Brain microvascular endothelial cell (primary cell): ENCODE measurements at regions not wholly inside any gene's neighbourhood (a gene's known extent, or its start where the extent isn't known, plus 50 kb on each side); places are given as distances from the start of the nearest gene placed in this dataset.

Experiments
- DNase-seq: peaks from one replicate; pipeline ENCODE4 v3.0.0-alpha.2; 2020
- H3K27ac ChIP-seq: fragments of 250-450 bp; sonication (Bioruptor Pico); 2 replicates; pipeline ENCODE4 v1.5.1; 2020; ENCODE audit warnings: mild to moderate bottlenecking, moderate library complexity
- H3K27me3 ChIP-seq: fragments of 250-450 bp; sonication (Bioruptor Pico); replicated peaks from 2 replicates; pipeline ENCODE4 v1.5.1; 2020; ENCODE audit warnings: mild to moderate bottlenecking
- H3K36me3 ChIP-seq: fragments of 250-450 bp; sonication (Bioruptor Pico); replicated peaks from 2 replicates; pipeline ENCODE4 v1.5.1; 2020; ENCODE audit warnings: mild to moderate bottlenecking
- H3K4me3 ChIP-seq: 2 replicates; pipeline ENCODE4 v1.5.1; 2011; ENCODE audit warnings: low read depth, mild to moderate bottlenecking, control low read depth, low read length, moderate library complexity
- in situ Hi-C: cut with HindIII; loops from 2 replicates; pipeline ENCODE4 v1.10.0; 2017; ENCODE audit warnings: low sequenced_read_pairs, low pct_ligation_motif_present
- TF ChIP-seq, protein P1 (sequence below): IDR thresholded peaks from 2 replicates; pipeline ENCODE4 v1.5.1; 2011; ENCODE audit warnings: low read depth, mild to moderate bottlenecking, moderate library complexity, low read length, control low read depth, inconsistent platforms; ENCODE audit errors: missing control alignments

DNA sequence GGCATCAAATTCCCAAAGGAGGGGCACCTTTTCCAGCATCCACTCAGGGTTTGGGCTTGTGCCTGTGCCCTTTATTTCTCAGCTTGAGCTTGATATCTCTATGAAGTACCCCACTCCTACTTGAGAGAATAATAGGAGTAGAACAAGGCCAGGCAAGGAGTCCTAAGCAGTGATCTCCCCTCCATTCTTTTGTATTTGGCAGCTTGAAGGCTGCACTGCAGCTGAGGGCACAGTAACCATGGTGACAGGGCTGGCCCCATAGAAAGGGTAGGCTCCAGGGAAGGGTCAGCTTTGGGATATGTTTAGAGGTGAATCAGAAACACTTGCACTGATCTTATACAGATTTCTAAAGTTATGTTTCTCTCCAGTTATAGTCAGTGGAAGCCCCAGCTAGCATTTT is 145.4 kb upstream of the SLC24A5 start:
- Histone ChIP-seq H3K27ac (no peak overlapping the region), H3K27me3 (no peaks in the 10 kb centered on the region), H3K4me3 (no peak overlapping the region), H3K36me3 (no peaks in the 10 kb centered on the region)
- DNase-seq, result no peak
- in situ Hi-C loops, result loop anchor here (25.0 kb wide), 1 partner anchor 463 kb away; no protein-coding TSS in a partner anchor
- TF ChIP-seq, protein P1, sequence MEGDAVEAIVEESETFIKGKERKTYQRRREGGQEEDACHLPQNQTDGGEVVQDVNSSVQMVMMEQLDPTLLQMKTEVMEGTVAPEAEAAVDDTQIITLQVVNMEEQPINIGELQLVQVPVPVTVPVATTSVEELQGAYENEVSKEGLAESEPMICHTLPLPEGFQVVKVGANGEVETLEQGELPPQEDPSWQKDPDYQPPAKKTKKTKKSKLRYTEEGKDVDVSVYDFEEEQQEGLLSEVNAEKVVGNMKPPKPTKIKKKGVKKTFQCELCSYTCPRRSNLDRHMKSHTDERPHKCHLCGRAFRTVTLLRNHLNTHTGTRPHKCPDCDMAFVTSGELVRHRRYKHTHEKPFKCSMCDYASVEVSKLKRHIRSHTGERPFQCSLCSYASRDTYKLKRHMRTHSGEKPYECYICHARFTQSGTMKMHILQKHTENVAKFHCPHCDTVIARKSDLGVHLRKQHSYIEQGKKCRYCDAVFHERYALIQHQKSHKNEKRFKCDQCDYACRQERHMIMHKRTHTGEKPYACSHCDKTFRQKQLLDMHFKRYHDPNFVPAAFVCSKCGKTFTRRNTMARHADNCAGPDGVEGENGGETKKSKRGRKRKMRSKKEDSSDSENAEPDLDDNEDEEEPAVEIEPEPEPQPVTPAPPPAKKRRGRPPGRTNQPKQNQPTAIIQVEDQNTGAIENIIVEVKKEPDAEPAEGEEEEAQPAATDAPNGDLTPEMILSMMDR, result no peak

DNA sequence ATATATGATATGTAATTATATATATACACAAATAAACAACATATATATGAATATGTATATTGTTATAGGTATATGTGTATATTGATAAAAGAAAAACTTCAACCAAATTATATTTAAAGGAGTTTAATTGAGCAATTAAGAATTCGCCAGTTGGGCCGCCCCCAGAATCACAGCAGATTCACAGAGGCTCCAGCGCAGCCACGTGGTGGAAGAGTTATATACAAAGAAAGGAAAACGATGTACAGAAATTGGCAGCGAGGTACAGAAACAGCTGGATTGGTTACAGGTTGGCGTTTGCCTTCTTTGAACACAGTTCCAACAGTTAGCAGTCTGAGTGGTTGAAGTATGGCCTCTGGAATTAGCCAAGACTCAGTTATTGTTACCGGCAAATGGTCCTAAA is 137.3 kb upstream of the SLC24A5 start:
- in situ Hi-C loops, result loop anchor here (25.0 kb wide), 1 partner anchor 471 kb away; no protein-coding TSS in a partner anchor
- TF ChIP-seq, protein P1, result peak; percentile 11
- H3K27me3 ChIP-seq, result no peaks in the 10 kb centered on the region
- no peak for DNase-seq
- H3K36me3 ChIP-seq, result no peaks in the 10 kb centered on the region
- H3K27ac ChIP-seq, result no peak overlapping the region
- no peak overlapping the region for H3K4me3 ChIP-seq

DNA sequence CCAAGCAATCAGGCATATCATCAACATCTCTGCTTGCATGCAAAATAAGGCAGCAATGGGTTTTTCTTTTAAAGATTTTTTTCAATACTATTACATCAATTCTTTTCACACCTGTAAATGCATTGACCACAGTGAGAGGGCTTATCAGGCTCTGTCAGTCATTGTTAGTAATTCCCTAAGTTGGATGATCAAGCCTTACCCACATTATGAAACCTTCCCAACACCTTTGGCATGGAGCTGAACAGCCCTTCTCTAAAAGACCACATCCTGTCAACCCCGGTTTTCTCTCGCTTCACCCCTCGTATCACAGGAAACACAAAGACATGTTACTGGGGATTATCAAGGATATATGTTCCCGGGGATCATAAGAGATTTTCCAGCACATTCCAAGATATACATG is 135.2 kb upstream of the SLC24A5 start:
- H3K36me3 ChIP-seq, result no peaks in the 10 kb centered on the region
- in situ Hi-C loops, result loop anchor here (25.0 kb wide), 1 partner anchor 473 kb away; no protein-coding TSS in a partner anchor

DNA sequence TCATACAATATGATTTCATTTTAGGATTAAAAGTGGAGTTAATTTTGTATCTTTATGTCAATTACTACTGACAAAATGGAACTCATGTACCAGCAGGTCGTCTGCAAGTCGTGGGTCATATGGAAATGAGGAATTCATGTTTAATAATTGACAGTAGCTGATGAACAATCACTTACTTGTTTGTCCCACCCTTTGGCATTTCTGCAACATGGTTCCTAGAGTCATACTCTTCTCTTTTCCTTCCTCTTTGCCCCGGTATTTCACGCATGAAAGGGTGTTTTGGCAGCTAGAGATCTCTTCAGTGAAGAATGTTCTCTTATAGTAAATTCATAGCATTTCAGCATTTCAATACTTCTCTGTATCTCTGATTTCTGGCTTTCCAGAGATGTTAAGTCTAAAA is 133.3 kb upstream of the SLC24A5 start:
- in situ Hi-C loops, result loop anchor here (25.0 kb wide), 1 partner anchor 475 kb away; no protein-coding TSS in a partner anchor
- Histone ChIP-seq H3K36me3 (no peaks in the 10 kb centered on the region), H3K4me3 (no peak overlapping the region), H3K27ac (no peak overlapping the region), H3K27me3 (no peaks in the 10 kb centered on the region)
- TF ChIP-seq, protein P1, result no peak
- no peak for DNase-seq

More for the DNA sequence above, 135.2 kb upstream of the SLC24A5 start:
- Histone ChIP-seq H3K27ac (no peak overlapping the region), H3K4me3 (no peak overlapping the region), H3K27me3 (no peaks in the 10 kb centered on the region)
- no peak for DNase-seq
- TF ChIP-seq, protein P1, result no peak

DNA sequence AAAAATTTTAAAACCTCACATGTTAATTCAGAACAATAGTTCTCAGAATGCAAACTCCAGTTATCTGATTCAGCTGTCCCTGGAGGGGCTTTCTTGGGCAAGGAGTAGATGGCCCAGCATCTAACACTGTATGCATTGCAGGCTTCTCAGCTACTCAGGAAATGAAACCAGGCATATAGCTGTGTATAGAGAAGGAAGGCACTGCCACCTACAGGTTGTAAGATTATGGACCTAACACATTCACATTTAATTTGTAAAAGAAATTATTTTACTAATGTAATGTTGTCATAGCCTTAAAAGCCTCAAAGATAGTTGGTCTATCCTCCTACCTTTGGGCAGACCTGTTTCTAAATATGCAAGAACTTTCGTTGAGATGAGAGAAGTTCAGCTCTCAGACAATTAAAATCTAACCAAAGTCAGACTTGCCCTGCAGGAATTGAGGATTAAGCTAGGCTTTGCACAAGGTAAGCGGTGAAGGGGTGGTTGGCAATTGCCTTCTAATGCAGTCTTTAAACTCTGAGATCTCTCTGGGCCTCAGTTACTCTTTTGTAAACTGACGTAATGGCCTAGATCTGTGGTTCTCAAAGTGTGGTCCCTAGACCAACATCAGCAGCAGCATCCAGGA is 132.8 kb upstream of the SLC24A5 start:
- no peak overlapping the region for H3K4me3 ChIP-seq
- H3K36me3 ChIP-seq, result no peaks in the 10 kb centered on the region
- no peaks in the 10 kb centered on the region for H3K27me3 ChIP-seq
- in situ Hi-C loops, result loop anchor here (25.0 kb wide), 1 partner anchor 476 kb away; no protein-coding TSS in a partner anchor
- H3K27ac ChIP-seq, result no peak overlapping the region
- peak; percentile 69 for DNase-seq
- TF ChIP-seq, protein P1, result peak; percentile 64
